Activated T-helper 2 cell treated with anti-CD3 and anti-CD28 coated beads, Interferon-gamma antibody, Interleukin-2, Interleukin-4, amounts not matched to agents 10 μg/mL and 5 μg/mL and 100 μg/mL, durations not matched to agents 14 hours and 24 hours and 36 hours (primary cell): ENCODE measurements at regions not wholly inside any gene's neighbourhood (a gene's known extent, or its start where the extent isn't known, plus 50 kb on each side); places are given as distances from the start of the nearest gene placed in this dataset.
"Not testable (repeated sequence)": the region's sequence is repeated elsewhere in the genome, so short reads cannot be mapped to it uniquely, and the experiment has no call there.

Experiments used
- DNase-seq: peaks from one replicate; pipeline ENCODE4 v3.0.0; 2021; ENCODE audit warnings: low spot score
- H3K27ac Mint-ChIP-seq: one replicate; pipeline ENCODE4 v1.8.0; 2021; ENCODE audit warnings: mixed read lengths
- H3K27me3 Mint-ChIP-seq: one replicate; pipeline ENCODE4 v1.8.0; 2021; ENCODE audit warnings: low read depth, mixed read lengths
- H3K36me3 Mint-ChIP-seq: one replicate; pipeline ENCODE4 v1.8.0; 2021; ENCODE audit warnings: low read depth, mixed read lengths
- H3K4me1 Mint-ChIP-seq: one replicate; pipeline ENCODE4 v1.8.0; 2021; ENCODE audit warnings: low read depth, mixed read lengths
- H3K4me3 Mint-ChIP-seq: one replicate; pipeline ENCODE4 v1.8.0; 2021; ENCODE audit warnings: low read depth, mild to moderate bottlenecking, moderate library complexity, mixed read lengths
- H3K9me3 Mint-ChIP-seq: one replicate; pipeline ENCODE4 v1.8.0; 2021; ENCODE audit warnings: mixed read lengths
- intact Hi-C: fragments of 100-400 bp; cut with micrococcal nuclease; formaldehyde crosslinking; loops from one replicate; pipeline ENCODE4 v1.15.1; 2023

DNA sequence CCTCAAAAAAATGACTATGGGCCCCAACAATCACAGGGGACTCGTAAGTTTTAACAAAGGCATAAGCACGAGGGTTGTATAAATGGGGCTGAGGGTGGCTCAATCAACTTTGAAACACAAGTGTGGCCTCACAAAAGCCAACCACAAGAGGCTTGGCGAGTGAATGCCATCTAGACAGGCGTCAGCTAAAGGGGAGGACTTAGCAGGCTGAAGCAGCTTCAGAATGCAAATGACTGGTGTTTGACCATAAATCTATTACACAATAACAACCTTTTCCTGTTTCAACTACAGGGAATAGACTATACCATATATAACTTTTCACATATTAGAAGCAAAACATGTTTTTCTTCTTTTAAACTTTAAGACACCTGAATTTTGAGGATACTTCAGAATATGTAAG, 777.9 kb downstream of the FSCB start:
- no peak for DNase-seq
- Mint-ChIP-seq H3K27me3 (no peaks in the 10 kb centered on the region), H3K9me3 (peaks cover 17% of the 10 kb centered on the region), H3K27ac (no peak overlapping the region), H3K4me3 (no peak overlapping the region), H3K36me3 (no peaks in the 10 kb centered on the region), H3K4me1 (no peaks in the 10 kb centered on the region)
- intact Hi-C loops: no loop called here

DNA sequence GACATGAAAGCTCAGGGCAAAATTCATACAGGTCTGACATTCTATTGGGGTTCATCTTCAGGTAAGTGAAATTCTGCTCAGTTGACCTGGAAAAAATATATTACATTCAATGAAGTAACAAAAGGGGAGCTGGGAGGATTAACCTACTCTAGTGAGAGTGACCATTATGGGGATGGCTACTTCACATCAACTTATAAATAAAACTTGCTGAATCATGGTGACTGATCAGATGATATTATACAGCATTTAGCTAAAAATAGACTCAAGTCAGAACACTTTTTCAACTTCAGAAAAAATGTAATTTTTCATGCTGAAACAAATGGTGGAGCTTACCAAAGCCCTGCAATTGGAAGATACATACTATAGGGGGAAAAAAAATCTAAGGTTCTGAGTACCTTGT, 800.2 kb downstream of the FSCB start:
- no peak overlapping the region for H3K27ac Mint-ChIP-seq
- intact Hi-C loops: no loop called here
- peaks cover 23% of the 10 kb centered on the region for H3K9me3 Mint-ChIP-seq

DNA sequence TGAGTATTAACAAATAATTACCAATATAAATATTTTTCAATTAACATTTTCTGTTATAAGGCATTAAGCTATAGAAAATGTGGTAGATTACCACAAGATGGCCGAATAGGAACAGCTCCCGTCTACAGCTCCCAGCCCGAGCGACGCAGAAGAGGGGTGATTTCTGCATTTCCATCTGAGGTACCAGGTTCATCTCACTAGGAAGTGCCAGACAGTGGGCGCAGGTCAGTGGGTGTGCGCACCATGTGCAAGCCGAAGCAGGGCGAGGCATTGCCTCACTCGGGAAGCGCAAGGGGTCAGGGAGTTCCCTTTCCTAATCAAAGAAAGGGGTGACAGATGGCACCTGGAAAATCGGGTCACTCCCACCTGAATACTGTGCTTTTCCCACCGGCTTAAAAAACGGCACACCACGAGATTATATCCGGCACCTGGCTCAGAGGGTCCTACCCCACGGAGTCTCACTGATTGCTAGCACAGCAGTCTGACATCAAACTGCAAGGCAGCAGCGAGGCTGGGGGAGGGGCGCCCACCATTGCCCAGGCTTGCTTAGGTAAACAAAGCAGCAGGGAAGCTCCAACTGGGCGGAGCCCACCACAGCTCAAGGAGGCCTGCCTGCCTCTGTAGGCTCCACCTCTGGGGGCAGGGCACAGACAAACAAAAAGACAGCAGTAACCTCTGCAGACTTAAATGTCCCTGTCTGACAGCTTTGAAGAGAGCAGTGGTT, 808.4 kb downstream of the FSCB start:
- H3K27ac Mint-ChIP-seq: not testable (repeated sequence)

More for the DNA sequence above, 800.2 kb downstream of the FSCB start:
- no peak overlapping the region for H3K4me3 Mint-ChIP-seq
- no peaks in the 10 kb centered on the region for H3K36me3 Mint-ChIP-seq
- H3K27me3 Mint-ChIP-seq: no peaks in the 10 kb centered on the region
- no peak for DNase-seq
- no peaks in the 10 kb centered on the region for H3K4me1 Mint-ChIP-seq

DNA sequence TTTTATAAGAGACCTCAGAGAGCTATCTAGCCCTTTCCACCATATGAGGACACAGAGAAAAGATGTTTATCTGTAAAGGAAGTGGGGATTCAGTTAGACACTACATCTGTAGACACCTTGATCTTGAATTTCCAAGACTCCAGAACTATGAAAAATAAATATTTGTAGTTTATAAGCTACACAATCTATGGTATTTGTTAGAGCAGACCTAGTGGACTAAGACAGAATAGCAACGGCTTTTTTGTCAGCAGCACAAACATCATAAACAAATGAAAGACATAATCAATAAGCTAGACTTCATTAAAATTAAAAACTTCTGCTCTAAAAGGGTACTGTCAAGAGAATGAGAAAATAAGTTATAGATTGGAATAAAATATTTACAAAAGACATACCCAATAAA, 810.1 kb downstream of the FSCB start:
- H3K27ac Mint-ChIP-seq: no peak overlapping the region
- no peak overlapping the region for H3K4me3 Mint-ChIP-seq
- intact Hi-C loops: no loop called here
- H3K4me1 Mint-ChIP-seq: no peaks in the 10 kb centered on the region
- no peak for DNase-seq
- peaks cover 36% of the 10 kb centered on the region for H3K9me3 Mint-ChIP-seq
- no peaks in the 10 kb centered on the region for H3K27me3 Mint-ChIP-seq
- no peaks in the 10 kb centered on the region for H3K36me3 Mint-ChIP-seq

More for the DNA sequence above, 808.4 kb downstream of the FSCB start:
- DNase-seq, H3K27me3 Mint-ChIP-seq, H3K4me3 Mint-ChIP-seq, H3K36me3 Mint-ChIP-seq, H3K4me1 Mint-ChIP-seq, intact Hi-C loops: not testable (repeated sequence)
- peaks cover 36% of the 10 kb centered on the region for H3K9me3 Mint-ChIP-seq

DNA sequence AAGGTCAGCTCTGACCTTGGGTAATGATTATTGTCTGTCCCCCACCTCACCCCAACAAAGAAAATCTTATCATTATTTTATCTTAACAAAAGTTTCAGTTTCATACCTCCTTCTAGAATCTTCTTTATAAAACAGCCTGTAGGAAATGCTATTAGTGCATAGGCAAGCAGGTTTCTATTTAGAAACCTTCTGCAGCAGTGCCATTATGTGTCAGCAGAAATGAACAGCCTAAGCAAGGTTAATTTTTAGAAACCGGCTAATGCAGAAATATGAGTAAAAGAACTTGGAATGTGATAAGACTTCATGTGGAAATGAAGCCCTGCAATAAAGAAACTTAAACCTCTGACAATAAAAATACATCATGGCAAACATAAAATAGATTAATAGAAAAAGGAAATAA, 814.4 kb downstream of the FSCB start:
- Mint-ChIP-seq H3K27me3 (no peaks in the 10 kb centered on the region), H3K4me1 (no peaks in the 10 kb centered on the region), H3K4me3 (no peak overlapping the region), H3K27ac (no peak overlapping the region), H3K36me3 (no peaks in the 10 kb centered on the region), H3K9me3 (peaks cover 37% of the 10 kb centered on the region)
- no peak for DNase-seq
- intact Hi-C loops: no loop called here

DNA sequence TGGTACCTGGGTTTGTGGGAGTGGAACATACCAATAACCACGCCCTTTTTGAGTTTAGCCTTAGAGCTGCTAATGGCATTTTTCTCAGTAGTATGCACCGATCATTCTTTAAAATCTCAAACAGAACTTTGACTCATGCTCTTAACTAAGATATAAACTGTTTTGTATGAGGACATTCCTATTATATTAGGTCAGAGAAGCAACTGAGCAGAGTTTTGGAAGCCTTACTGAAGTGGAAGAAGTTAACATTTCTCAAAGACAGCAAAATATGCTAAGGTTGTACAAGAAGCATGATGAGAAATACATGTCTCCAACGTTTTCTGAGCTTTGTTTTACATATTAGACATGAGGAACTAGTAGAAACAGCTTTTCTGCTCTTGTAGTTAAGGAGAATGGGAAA, 819.2 kb downstream of the FSCB start:
- no peak for DNase-seq
- Mint-ChIP-seq H3K27me3 (no peaks in the 10 kb centered on the region), H3K9me3 (peaks cover 32% of the 10 kb centered on the region), H3K4me1 (no peaks in the 10 kb centered on the region), H3K4me3 (no peak overlapping the region), H3K36me3 (no peaks in the 10 kb centered on the region), H3K27ac (no peak overlapping the region)
- intact Hi-C loops: no loop called here

DNA sequence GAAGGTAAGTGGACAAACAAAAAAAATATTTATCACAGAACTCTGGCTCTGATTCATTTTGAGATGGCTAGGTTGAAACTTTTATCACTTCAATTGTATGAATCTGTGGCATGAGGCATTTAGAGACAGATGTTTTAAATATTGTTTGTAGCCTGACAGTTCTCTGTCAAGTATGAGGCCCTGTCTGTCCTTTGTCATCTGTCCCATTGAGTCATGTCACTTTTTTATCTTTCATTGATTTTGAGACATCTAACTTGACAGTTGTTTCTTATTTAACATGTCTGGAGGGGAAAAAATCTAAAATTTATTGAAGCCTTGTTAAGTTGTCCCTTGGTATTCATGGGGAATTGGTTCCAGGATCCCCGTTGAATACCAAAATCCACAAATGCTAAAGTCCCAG, 829.5 kb downstream of the FSCB start:
- no peaks in the 10 kb centered on the region for H3K4me1 Mint-ChIP-seq
- H3K36me3 Mint-ChIP-seq: no peaks in the 10 kb centered on the region
- no peak overlapping the region for H3K27ac Mint-ChIP-seq
- intact Hi-C loops: no loop called here
- H3K9me3 Mint-ChIP-seq: peaks cover 39% of the 10 kb centered on the region
- no peaks in the 10 kb centered on the region for H3K27me3 Mint-ChIP-seq
- no peak overlapping the region for H3K4me3 Mint-ChIP-seq
- DNase-seq: no peak

DNA sequence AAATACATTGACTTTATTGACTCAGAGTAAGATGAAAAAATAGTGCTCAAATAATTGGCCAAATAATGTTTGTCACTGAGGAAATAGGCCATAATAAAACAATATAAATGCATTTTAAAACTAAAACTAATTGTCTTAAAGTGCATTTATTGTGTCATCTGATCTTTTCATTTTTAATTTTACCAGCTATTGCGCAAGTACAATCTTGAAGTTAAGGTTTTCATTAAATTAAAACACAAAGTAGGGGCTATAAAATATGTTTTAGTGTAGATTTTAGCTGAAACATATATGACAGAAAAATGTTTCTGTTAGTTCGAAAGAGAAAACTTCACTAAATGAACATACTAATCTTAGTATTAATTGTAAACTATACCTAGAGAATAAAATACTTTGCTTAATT, 832.8 kb downstream of the FSCB start:
- Mint-ChIP-seq H3K4me3 (no peak overlapping the region), H3K27me3 (no peaks in the 10 kb centered on the region), H3K4me1 (no peaks in the 10 kb centered on the region), H3K27ac (no peak overlapping the region), H3K9me3 (peaks cover 47% of the 10 kb centered on the region), H3K36me3 (no peaks in the 10 kb centered on the region)
- DNase-seq: no peak
- intact Hi-C loops: no loop called here

DNA sequence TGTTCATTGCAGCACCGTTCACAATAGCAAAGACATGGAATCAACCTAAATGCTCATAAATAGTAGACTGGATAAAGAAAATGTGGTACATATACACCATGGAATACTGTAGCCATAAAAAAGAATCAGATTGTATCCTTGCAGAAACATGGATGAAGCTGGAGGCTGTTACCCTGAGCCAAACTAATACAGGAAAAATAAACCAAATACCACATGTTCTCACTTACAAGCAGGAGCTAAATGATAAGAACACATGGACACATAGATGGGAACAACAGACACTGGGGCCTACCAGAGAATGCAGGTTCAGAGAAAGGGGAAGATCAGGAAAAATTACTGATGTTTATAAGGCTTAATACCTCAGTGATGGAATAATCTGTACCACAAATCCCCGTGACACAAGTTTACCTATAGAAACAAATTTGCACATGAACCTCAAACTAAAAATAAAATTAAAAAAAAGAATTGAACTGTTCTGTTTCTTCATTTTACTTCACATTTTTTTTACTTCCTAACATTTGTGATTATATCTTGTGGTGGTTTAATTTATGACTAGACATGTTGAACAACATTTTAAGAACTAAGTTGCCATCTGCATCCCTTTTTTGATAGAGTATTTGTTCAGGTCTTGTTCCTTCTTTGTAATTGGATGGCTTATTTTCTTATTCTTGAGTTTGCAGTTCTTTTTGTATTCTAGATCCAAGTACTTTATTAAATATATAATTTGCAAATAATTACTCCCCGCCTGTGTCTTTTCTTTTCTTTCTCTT, 835.2 kb downstream of the FSCB start:
- no peak overlapping the region for H3K4me3 Mint-ChIP-seq
- no peak for DNase-seq
- H3K27ac Mint-ChIP-seq: no peak overlapping the region
- H3K27me3 Mint-ChIP-seq: no peaks in the 10 kb centered on the region
- no peaks in the 10 kb centered on the region for H3K36me3 Mint-ChIP-seq
- peaks cover 50% of the 10 kb centered on the region for H3K9me3 Mint-ChIP-seq
- intact Hi-C loops: no loop called here
- H3K4me1 Mint-ChIP-seq: no peaks in the 10 kb centered on the region

DNA sequence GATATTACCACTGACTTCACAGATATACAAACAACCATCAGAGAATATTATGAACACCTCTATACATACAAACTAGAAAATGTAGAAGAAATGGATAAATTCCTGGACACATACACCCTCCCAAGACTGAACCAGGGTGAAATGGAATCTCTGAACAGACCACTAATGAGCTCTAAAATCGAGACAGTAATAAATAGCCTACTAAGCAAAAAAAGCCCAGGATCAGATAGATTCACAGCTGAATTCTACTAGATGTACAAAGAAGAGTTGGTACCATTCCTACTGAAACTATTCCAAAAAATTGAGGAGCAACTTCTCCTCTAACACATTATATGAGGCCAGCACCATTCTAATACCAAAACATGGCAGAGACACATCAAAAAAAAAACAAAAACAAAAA, 837.7 kb downstream of the FSCB start:
- Mint-ChIP-seq H3K4me1 (no peaks in the 10 kb centered on the region), H3K27ac (no peak overlapping the region), H3K36me3 (no peaks in the 10 kb centered on the region), H3K27me3 (no peaks in the 10 kb centered on the region), H3K4me3 (no peak overlapping the region), H3K9me3 (peaks cover 55% of the 10 kb centered on the region)
- intact Hi-C loops: no loop called here
- no peak for DNase-seq

DNA sequence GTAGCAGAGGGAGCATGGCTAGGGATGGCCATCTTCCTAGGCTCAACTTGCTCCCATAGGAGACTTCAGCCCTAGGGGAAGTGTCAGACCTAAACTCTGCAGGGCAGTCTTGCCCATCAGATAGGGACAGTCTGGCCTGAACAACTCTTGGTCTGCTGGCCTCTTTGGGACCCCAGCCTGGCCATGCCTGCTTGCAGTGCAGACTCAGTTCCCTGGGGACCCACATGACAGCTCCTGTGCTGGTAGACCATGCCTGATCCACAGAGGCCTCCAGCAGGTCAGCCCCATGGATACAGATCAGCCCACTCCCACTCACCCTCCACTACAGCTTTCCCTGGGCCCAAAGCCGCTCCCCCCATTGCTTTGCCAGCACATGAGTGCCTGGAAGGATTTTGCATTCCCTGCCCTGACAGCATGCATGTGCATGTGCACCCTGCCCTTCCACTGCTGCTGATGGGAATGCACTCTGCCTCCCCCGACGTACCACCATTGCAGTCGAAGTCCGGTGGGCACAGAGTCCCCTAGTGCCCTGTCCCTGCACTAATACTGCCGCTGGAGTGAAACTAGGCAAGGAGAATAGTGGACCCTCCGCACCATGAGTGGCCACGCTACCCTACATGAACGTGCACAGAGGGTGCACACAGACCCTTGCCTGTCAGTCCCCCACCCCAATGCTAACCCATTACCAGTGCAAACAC, 841.4 kb downstream of the FSCB start:
- intact Hi-C loops: no loop called here
- Mint-ChIP-seq H3K27ac (no peak overlapping the region), H3K9me3 (peaks cover 48% of the 10 kb centered on the region), H3K27me3 (no peaks in the 10 kb centered on the region), H3K4me1 (no peaks in the 10 kb centered on the region), H3K4me3 (no peak overlapping the region), H3K36me3 (no peaks in the 10 kb centered on the region)
- no peak for DNase-seq

DNA sequence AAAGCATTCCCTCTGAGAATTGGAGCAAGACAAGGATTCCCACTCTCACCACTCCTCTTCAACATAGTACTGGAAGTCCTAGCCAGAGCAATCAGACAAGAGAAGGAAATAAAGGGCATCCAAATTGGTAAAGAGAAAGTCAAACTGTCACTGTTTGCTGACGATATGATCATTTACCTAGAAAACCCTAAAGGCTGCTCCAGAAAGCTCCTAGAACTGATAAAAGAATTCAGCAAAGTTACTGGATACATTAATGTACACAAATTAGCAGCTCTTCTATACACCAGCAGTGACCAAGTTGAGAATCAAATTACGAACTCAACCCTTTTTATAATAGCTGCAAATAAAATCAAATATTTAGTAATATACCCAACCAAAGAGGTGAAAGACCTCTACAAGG, 851.9 kb downstream of the FSCB start:
- H3K9me3 Mint-ChIP-seq: peaks cover 72% of the 10 kb centered on the region
- intact Hi-C loops, H3K27me3 Mint-ChIP-seq, H3K4me3 Mint-ChIP-seq, H3K27ac Mint-ChIP-seq, H3K4me1 Mint-ChIP-seq, H3K36me3 Mint-ChIP-seq, DNase-seq: not testable (repeated sequence)

DNA sequence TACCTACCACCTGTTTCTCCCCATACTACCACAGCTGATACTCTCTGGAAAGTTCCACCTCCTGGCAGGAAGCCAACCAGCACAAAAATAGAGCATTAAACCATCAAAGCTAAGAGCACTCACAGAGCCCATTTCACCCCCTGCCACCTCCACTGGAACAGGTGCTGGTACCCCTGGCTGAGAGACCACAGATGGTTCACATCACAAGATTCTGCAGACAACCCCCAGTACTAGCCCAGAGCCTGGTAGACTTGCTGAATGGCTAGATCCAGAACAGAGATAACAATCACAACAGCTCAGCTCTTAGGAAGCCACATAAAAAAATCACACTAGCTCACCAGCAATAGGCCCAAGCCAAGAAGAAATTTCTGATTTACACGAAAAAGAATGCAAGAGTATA, 855.2 kb downstream of the FSCB start:
- H3K27me3 Mint-ChIP-seq: no peaks in the 10 kb centered on the region
- H3K36me3 Mint-ChIP-seq: no peaks in the 10 kb centered on the region
- no peak overlapping the region for H3K27ac Mint-ChIP-seq
- H3K4me1 Mint-ChIP-seq: no peaks in the 10 kb centered on the region
- intact Hi-C loops: no loop called here
- H3K4me3 Mint-ChIP-seq: no peak overlapping the region
- no peak for DNase-seq
- peaks cover 59% of the 10 kb centered on the region for H3K9me3 Mint-ChIP-seq
